ENCODE measurements at regions not wholly inside any gene's neighbourhood (a gene's known extent, or its start where the extent isn't known, plus 50 kb on each side); places are given as distances from the start of the nearest gene placed in this dataset.
"Not testable (repeated sequence)": the region's sequence is repeated elsewhere in the genome, so short reads cannot be mapped to it uniquely, and the experiment has no call there.

- no peak for DNase-seq (ENCODE audit: low spot score)
Measured at GRCh38 chr14:100419856-100420255, 96.7 kb downstream of the SLC25A47 start.

GRCh38 chr14:100421756-100422470, 98.8 kb downstream of the SLC25A47 start:
- no peak for DNase-seq (ENCODE audit: low spot score)

GRCh38 chr14:100422556-100423316, 99.6 kb downstream of the SLC25A47 start:
- no peak for DNase-seq (ENCODE audit: low spot score)

GRCh38 chr14:100423317-100424010, 100.3 kb downstream of the SLC25A47 start:
- no peak for DNase-seq (ENCODE audit: low spot score)

- no peak for DNase-seq (ENCODE audit: low spot score)
Measured at GRCh38 chr14:100424504-100425428, 101.6 kb downstream of the SLC25A47 start.

GRCh38 chr14:100425429-100425827, 102.3 kb downstream of the SLC25A47 start:
- DNase-seq (ENCODE audit: low spot score) = no peak

- no peak for DNase-seq (ENCODE audit: low spot score)
Measured at GRCh38 chr14:100426314-100426713, 103.2 kb downstream of the SLC25A47 start.

GRCh38 chr14:100427166-100427565, 104.0 kb downstream of the SLC25A47 start:
- no peak for DNase-seq (ENCODE audit: low spot score)

- no peak for DNase-seq (ENCODE audit: low spot score)
Measured at GRCh38 chr14:100428727-100429126, 105.6 kb downstream of the SLC25A47 start.

GRCh38 chr14:100429537-100429936, 106.4 kb downstream of the SLC25A47 start:
- no peak for DNase-seq (ENCODE audit: low spot score)

- DNase-seq (ENCODE audit: low spot score) = no peak
Measured at GRCh38 chr14:100430571-100430970, 107.4 kb downstream of the SLC25A47 start.

- DNase-seq (ENCODE audit: low spot score) = not testable (repeated sequence)
Measured at GRCh38 chr14:100431461-100431860, 108.3 kb downstream of the SLC25A47 start.

GRCh38 chr14:100432652-100433427, 109.7 kb downstream of the SLC25A47 start:
- DNase-seq (ENCODE audit: low spot score) = no peak

GRCh38 chr14:100433428-100433814, 110.3 kb downstream of the SLC25A47 start:
- no peak for DNase-seq (ENCODE audit: low spot score)

- peak; percentile 20 for DNase-seq (ENCODE audit: low spot score)
Measured at GRCh38 chr14:100434033-100434601, 111.0 kb downstream of the SLC25A47 start.

GRCh38 chr14:100434911-100435438, 111.8 kb downstream of the SLC25A47 start:
- DNase-seq (ENCODE audit: low spot score) = no peak

- no peak for DNase-seq (ENCODE audit: low spot score)
Measured at GRCh38 chr14:100435459-100435858, 112.3 kb downstream of the SLC25A47 start.

GRCh38 chr14:100436745-100437406, 113.7 kb downstream of the SLC25A47 start:
- peak; percentile 29 for DNase-seq (ENCODE audit: low spot score)

GRCh38 chr14:100438271-100438670, 115.1 kb downstream of the SLC25A47 start:
- DNase-seq (ENCODE audit: low spot score) = peak; percentile 16

Data from ecto neural progenitor cell (in vitro differentiated cells).